ENCODE measurements at regions not wholly inside any gene's neighbourhood (a gene's known extent, or its start where the extent isn't known, plus 50 kb on each side); places are given as distances from the start of the nearest gene placed in this dataset.
"Not testable (repeated sequence)": the region's sequence is repeated elsewhere in the genome, so short reads cannot be mapped to it uniquely, and the experiment has no call there.

- in situ Hi-C loops (cut with MboI; ENCODE audit: low sequenced_read_pairs): no loop called here
- no peaks in the 10 kb centered on the region for H3K9me3 ChIP-seq
- no peak for DNase-seq (ENCODE audit: low spot score in 2 of 2)
Measured at GRCh38 chr2:179344280-179344964, 79.8 kb upstream of the SESTD1 start.

GRCh38 chr2:179343945-179344279 is 79.3 kb upstream of the SESTD1 start:
- Histone ChIP-seq H3K4me1 (peaks cover 7% of the 10 kb centered on the region), H3K4me3 (no peak overlapping the region), H3K9me3 (no peaks in the 10 kb centered on the region), H3K36me3 (replicated peaks) (no peaks in the 10 kb centered on the region), H3K27me3 (ENCODE audit: low read depth) (no peaks in the 10 kb centered on the region)
- no peak for DNase-seq (ENCODE audit: low spot score in 2 of 2)
- in situ Hi-C loops (cut with MboI; ENCODE audit: low sequenced_read_pairs): no loop called here

More at GRCh38 chr2:179344280-179344964, 79.8 kb upstream of the SESTD1 start:
- Histone ChIP-seq H3K36me3 (replicated peaks) (no peaks in the 10 kb centered on the region), H3K4me1 (peaks cover 7% of the 10 kb centered on the region), H3K27me3 (ENCODE audit: low read depth) (no peaks in the 10 kb centered on the region; the same call in 1 of the 2 replicates), H3K4me3 (no peak overlapping the region)

GRCh38 chr2:179341152-179341866 is 76.7 kb upstream of the SESTD1 start:
- in situ Hi-C loops (cut with MboI; ENCODE audit: low sequenced_read_pairs): no loop called here
- DNase-seq (ENCODE audit: low spot score in 2 of 2): no peak
- Histone ChIP-seq H3K9me3 (no peaks in the 10 kb centered on the region), H3K4me3 (no peak overlapping the region), H3K27me3 (ENCODE audit: low read depth) (no peaks in the 10 kb centered on the region), H3K4me1 (peaks cover 7% of the 10 kb centered on the region), H3K36me3 (replicated peaks) (no peaks in the 10 kb centered on the region)

GRCh38 chr2:179340678-179341077 is 76.0 kb upstream of the SESTD1 start:
- H3K27me3 ChIP-seq (ENCODE audit: low read depth): no peaks in the 10 kb centered on the region
- in situ Hi-C loops (cut with MboI; ENCODE audit: low sequenced_read_pairs): no loop called here
- H3K4me1 ChIP-seq: peaks cover 7% of the 10 kb centered on the region
- H3K9me3 ChIP-seq: no peaks in the 10 kb centered on the region
- no peaks in the 10 kb centered on the region for H3K36me3 ChIP-seq (replicated peaks)
- H3K4me3 ChIP-seq: no peak overlapping the region
- peak in 1 of 2 experiments; percentile 41 for DNase-seq (ENCODE audit: low spot score in 2 of 2)

GRCh38 chr2:179338681-179339080 is 74.0 kb upstream of the SESTD1 start:
- no peak for DNase-seq (ENCODE audit: low spot score in 2 of 2)

GRCh38 chr2:179336782-179337534 is 72.3 kb upstream of the SESTD1 start:
- Histone ChIP-seq H3K9me3 (no peaks in the 10 kb centered on the region), H3K4me1 (peaks cover 3% of the 10 kb centered on the region; the same call in 1 of the 2 replicates), H3K4me3 (no peak overlapping the region), H3K36me3 (replicated peaks) (no peaks in the 10 kb centered on the region), H3K27me3 (ENCODE audit: low read depth) (peaks cover 8% of the 10 kb centered on the region)
- in situ Hi-C loops (cut with MboI; ENCODE audit: low sequenced_read_pairs): no loop called here
- no peak for DNase-seq (ENCODE audit: low spot score in 2 of 2)

More at GRCh38 chr2:179338681-179339080, 74.0 kb upstream of the SESTD1 start:
- H3K4me3 ChIP-seq: no peak overlapping the region
- peaks cover 7% of the 10 kb centered on the region; the same call in 1 of the 2 replicates for H3K27me3 ChIP-seq (ENCODE audit: low read depth)
- H3K36me3 ChIP-seq (replicated peaks): no peaks in the 10 kb centered on the region
- in situ Hi-C loops (cut with MboI; ENCODE audit: low sequenced_read_pairs): no loop called here
- H3K9me3 ChIP-seq: no peaks in the 10 kb centered on the region
- H3K4me1 ChIP-seq: peaks cover 3% of the 10 kb centered on the region; the same call in 1 of the 2 replicates

GRCh38 chr2:179335732-179336131 is 71.1 kb upstream of the SESTD1 start:
- H3K27me3 ChIP-seq (ENCODE audit: low read depth): peaks cover 8% of the 10 kb centered on the region
- in situ Hi-C loops (cut with MboI; ENCODE audit: low sequenced_read_pairs): no loop called here
- DNase-seq (ENCODE audit: low spot score in 2 of 2): no peak
- no peaks in the 10 kb centered on the region for H3K9me3 ChIP-seq
- H3K4me1 ChIP-seq: no peaks in the 10 kb centered on the region
- no peaks in the 10 kb centered on the region for H3K36me3 ChIP-seq (replicated peaks)
- H3K4me3 ChIP-seq: no peak overlapping the region

- Histone ChIP-seq H3K27me3 (ENCODE audit: low read depth) (peaks cover 8% of the 10 kb centered on the region), H3K36me3 (replicated peaks) (no peaks in the 10 kb centered on the region), H3K4me3 (no peak overlapping the region), H3K4me1 (no peaks in the 10 kb centered on the region), H3K9me3 (no peaks in the 10 kb centered on the region)
- DNase-seq (ENCODE audit: low spot score in 2 of 2): no peak
- in situ Hi-C loops (cut with MboI; ENCODE audit: low sequenced_read_pairs): no loop called here
Measured at GRCh38 chr2:179332903-179333302, 68.3 kb upstream of the SESTD1 start.

GRCh38 chr2:179331061-179331460 is 66.4 kb upstream of the SESTD1 start:
- peaks cover 8% of the 10 kb centered on the region for H3K27me3 ChIP-seq (ENCODE audit: low read depth)
- in situ Hi-C loops (cut with MboI; ENCODE audit: low sequenced_read_pairs): no loop called here
- H3K4me1 ChIP-seq: no peaks in the 10 kb centered on the region
- no peak for DNase-seq (ENCODE audit: low spot score in 2 of 2)
- no peaks in the 10 kb centered on the region for H3K9me3 ChIP-seq
- H3K36me3 ChIP-seq (replicated peaks): no peaks in the 10 kb centered on the region
- no peak overlapping the region for H3K4me3 ChIP-seq

- in situ Hi-C loops (cut with MboI; ENCODE audit: low sequenced_read_pairs): no loop called here
- no peak for DNase-seq (ENCODE audit: low spot score in 2 of 2)
- Histone ChIP-seq H3K36me3 (replicated peaks) (no peaks in the 10 kb centered on the region), H3K27me3 (ENCODE audit: low read depth) (peaks cover 2% of the 10 kb centered on the region; the same call in 1 of the 2 replicates), H3K4me3 (no peak overlapping the region), H3K4me1 (no peaks in the 10 kb centered on the region), H3K9me3 (no peaks in the 10 kb centered on the region)
Measured at GRCh38 chr2:179322289-179322688, 57.7 kb upstream of the SESTD1 start.

GRCh38 chr2:179321034-179321433 is 56.4 kb upstream of the SESTD1 start:
- H3K4me3 ChIP-seq; in situ Hi-C loops (cut with MboI; ENCODE audit: low sequenced_read_pairs); H3K27me3 ChIP-seq (ENCODE audit: low read depth); H3K36me3 ChIP-seq (replicated peaks); DNase-seq (ENCODE audit: low spot score in 2 of 2); H3K9me3 ChIP-seq; H3K4me1 ChIP-seq: not testable (repeated sequence)

- in situ Hi-C loops (cut with MboI; ENCODE audit: low sequenced_read_pairs); H3K4me3 ChIP-seq: not testable (repeated sequence)
Measured at GRCh38 chr2:179314729-179315128, 50.1 kb upstream of the SESTD1 start.

More at GRCh38 chr2:179314729-179315128, 50.1 kb upstream of the SESTD1 start:
- H3K36me3 ChIP-seq (replicated peaks); H3K4me1 ChIP-seq; DNase-seq (ENCODE audit: low spot score in 2 of 2); H3K27me3 ChIP-seq (ENCODE audit: low read depth); H3K9me3 ChIP-seq: not testable (repeated sequence)

Data from HAP-1 (cell line).